Heart left ventricle (tissue), 13 donors: ENCODE measurements at regions not wholly inside any gene's neighbourhood (a gene's known extent, or its start where the extent isn't known, plus 50 kb on each side); places are given as distances from the start of the nearest gene placed in this dataset.
"Not testable (repeated sequence)": the region's sequence is repeated elsewhere in the genome, so short reads cannot be mapped to it uniquely, and the experiment has no call there.

Experiments
- POLR2A ChIP-seq, 2 donors: fragments of 450-650 bp; IDR thresholded peaks; one replicate each; pipeline ENCODE4 v1.6.1; 2017; ENCODE audit warnings: antibody characterized with exemption in 2 of 2, mild to moderate bottlenecking in 2 of 2, moderate library complexity in 2 of 2
- TF ChIP-seq, protein P1 (sequence below), 12 donors: fragments of 200-600 bp; sonication (generic) in 4 of 12; IDR thresholded peaks; one replicate each; pipeline versions ENCODE4 v1.5.0 to v1.8.0; 2018 to 2022; ENCODE audit warnings: antibody characterized with exemption in 12 of 12, mild to moderate bottlenecking in 5 of 12
- donor health status: ischemic (EF 13 %, LVEDD 7.1; RV severe dilation, severe dysfunction).
- donor health status: DM: no; HTN: yes; CAD: no.
- donor health status: DM: no; HTN: no; CAD: no.
- donor health status: ischemic (EF 25% LVEDD 6.9; RV normal size, moderate dysfunction).
- donor health status: ischemic (EF 25% LVEDD 5.7; RV mildly dilated, moderate dysfunction).
- donor health status: ischemic (EF 35%, LVEDD 5.7; RV mildly dilated, moderate dysfunction).
- donor health status: nonischemic (EF 11% LVEDD 7.7; RV severe dilation, severe dysfunction).
- donor health status: DM: yes; HTN: yes; CAD: no.
- donor health status: PGD.
- donor health status: ischemic (EF 29% LVEDD 5.4; RV normal size, mild dysfunction).
- donor health status: nonischemic (EF 23%, LVEDD 6.1; RV moderate dilation, normal function).

DNA sequence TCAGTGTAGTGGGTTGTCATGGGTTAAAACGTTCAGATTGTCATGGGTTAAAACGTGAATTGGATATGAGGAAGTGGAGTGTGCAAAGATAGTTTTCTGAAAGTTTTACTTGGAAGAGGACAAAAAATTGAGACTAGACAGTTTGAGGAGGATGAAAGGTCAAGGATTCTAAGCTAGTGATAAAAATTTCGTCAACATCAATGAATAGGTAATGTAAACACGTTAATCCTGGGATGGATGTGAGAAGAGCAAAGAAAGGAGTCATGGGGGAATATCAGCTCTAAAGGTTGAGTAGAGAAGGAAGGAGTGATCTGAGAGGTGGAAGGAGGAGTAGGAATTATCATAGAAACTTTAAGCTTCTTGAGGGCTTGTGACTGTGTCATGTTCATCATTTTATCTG, 109.2 kb downstream of the SYT15B start:
- TF ChIP-seq, protein P1, sequence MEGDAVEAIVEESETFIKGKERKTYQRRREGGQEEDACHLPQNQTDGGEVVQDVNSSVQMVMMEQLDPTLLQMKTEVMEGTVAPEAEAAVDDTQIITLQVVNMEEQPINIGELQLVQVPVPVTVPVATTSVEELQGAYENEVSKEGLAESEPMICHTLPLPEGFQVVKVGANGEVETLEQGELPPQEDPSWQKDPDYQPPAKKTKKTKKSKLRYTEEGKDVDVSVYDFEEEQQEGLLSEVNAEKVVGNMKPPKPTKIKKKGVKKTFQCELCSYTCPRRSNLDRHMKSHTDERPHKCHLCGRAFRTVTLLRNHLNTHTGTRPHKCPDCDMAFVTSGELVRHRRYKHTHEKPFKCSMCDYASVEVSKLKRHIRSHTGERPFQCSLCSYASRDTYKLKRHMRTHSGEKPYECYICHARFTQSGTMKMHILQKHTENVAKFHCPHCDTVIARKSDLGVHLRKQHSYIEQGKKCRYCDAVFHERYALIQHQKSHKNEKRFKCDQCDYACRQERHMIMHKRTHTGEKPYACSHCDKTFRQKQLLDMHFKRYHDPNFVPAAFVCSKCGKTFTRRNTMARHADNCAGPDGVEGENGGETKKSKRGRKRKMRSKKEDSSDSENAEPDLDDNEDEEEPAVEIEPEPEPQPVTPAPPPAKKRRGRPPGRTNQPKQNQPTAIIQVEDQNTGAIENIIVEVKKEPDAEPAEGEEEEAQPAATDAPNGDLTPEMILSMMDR (IDR thresholded peaks at IDR 0.05) = not testable (repeated sequence)
- TF ChIP-seq POLR2A (IDR thresholded peaks at IDR 0.05) = not testable (repeated sequence)
